Adrenal gland (tissue), 9 donors: ENCODE measurements at regions not wholly inside any gene's neighbourhood (a gene's known extent, or its start where the extent isn't known, plus 50 kb on each side); places are given as distances from the start of the nearest gene placed in this dataset.

ENCODE experiments used
- DNase-seq, 7 donors: peaks; one replicate each; pipeline ENCODE4 v3.0.0-alpha.2; 2019 to 2020
- H3K27ac ChIP-seq, 5 donors: fragments of 200-600 bp; sonication (generic) in 4 of 5; 1 replicate in 3 of 5; 2 replicates in 2 of 5; pipeline versions ENCODE4 v1.5.1 to v1.8.0; 2016 to 2020; ENCODE audit warnings: mild to moderate bottlenecking in 1 of 5
- H3K27me3 ChIP-seq: fragments of 200-600 bp; 2 replicates; pipeline ENCODE4 v1.8.0; 2021
- H3K36me3 ChIP-seq, 2 donors: fragments of 200-600 bp; replicated peaks in 1 of 2; 1 replicate in 1 of 2; 2 replicates in 1 of 2; pipeline versions ENCODE4 v1.5.1 to v1.8.0; 2018 to 2022
- H3K4me1 ChIP-seq, 2 donors: fragments of 200-600 bp; replicated peaks in 1 of 2; 1 replicate in 1 of 2; 2 replicates in 1 of 2; pipeline versions ENCODE4 v1.5.1 to v1.8.0; 2018 to 2021
- H3K4me3 ChIP-seq, 4 donors: fragments of 200-600 bp; sonication (generic) in 3 of 4; one replicate each; pipeline ENCODE4 v1.5.1; 2016 to 2018
- H3K9me3 ChIP-seq, 3 donors: fragments of 200-600 bp; sonication (generic) in 1 of 3; replicated peaks in 1 of 3; 1 replicate in 2 of 3; 2 replicates in 1 of 3; pipeline versions ENCODE4 v1.5.1 to v1.8.0; 2016 to 2021
- POLR2A ChIP-seq, 2 donors: fragments of 450-650 bp; IDR thresholded peaks; one replicate each; pipeline ENCODE4 v1.6.1; 2017; ENCODE audit warnings: antibody characterized with exemption in 2 of 2, mild to moderate bottlenecking in 2 of 2, moderate library complexity in 1 of 2
- WGBS, 4 donors: extraction: QIAGEN DNeasy Blood & Tissue Kit in 2 of 4; methylation state at CpG; one replicate each; pipeline versions ENCODE4 v1.1.5 to v1.1.7; 2013 to 2017; 5-methylcytosine and 5-hydroxymethylcytosine counted together
- intact Hi-C, 2 donors: fragments of 100-400 bp; cut with DNase I; formaldehyde crosslinking; loops; one replicate each; pipeline versions ENCODE4 v1.14.1 to v1.15.0; 2022 to 2023
- TF ChIP-seq, protein P1 (sequence below), 6 experiments: fragments of 450-650 bp in 4 of 6; fragments of 200-600 bp in 2 of 6; sonication (generic) in 1 of 6; IDR thresholded peaks; 1 replicate in 5 of 6; 2 replicates in 1 of 6; pipeline versions ENCODE4 v1.5.1 to v1.8.0; 2016 to 2021; ENCODE audit warnings: antibody characterized with exemption in 6 of 6, mild to moderate bottlenecking in 2 of 6, moderate library complexity in 1 of 6
- donor health status: healthy with polysubstance abuse.
- donor health status: Bipolar disorder and iron deficiency.
- donor health status: DM: yes; HTN: yes; CAD: no.
- donor health status: DM: no; HTN: no; CAD: no.
- donor health status: DM: no; HTN: no; CAD: no.

GRCh38 chr2:39541011-39541930, 104.2 kb upstream of the MAP4K3 start:
- no peak overlapping the region for H3K27ac ChIP-seq
- H3K4me3 ChIP-seq: no peak overlapping the region
- H3K9me3 ChIP-seq: no peaks in the 10 kb centered on the region
- whole genome bisulfite sequencing, 4 donors: 91 to 95% (median 92%) methylated on average over 9 of the region's 9 CpGs
- H3K4me1 ChIP-seq: no peaks in the 10 kb centered on the region
- no peaks in the 10 kb centered on the region for H3K36me3 ChIP-seq
- H3K27me3 ChIP-seq: no peaks in the 10 kb centered on the region
- intact Hi-C loops: no loop called here
- DNase-seq: no peak
- TF ChIP-seq, protein P1, sequence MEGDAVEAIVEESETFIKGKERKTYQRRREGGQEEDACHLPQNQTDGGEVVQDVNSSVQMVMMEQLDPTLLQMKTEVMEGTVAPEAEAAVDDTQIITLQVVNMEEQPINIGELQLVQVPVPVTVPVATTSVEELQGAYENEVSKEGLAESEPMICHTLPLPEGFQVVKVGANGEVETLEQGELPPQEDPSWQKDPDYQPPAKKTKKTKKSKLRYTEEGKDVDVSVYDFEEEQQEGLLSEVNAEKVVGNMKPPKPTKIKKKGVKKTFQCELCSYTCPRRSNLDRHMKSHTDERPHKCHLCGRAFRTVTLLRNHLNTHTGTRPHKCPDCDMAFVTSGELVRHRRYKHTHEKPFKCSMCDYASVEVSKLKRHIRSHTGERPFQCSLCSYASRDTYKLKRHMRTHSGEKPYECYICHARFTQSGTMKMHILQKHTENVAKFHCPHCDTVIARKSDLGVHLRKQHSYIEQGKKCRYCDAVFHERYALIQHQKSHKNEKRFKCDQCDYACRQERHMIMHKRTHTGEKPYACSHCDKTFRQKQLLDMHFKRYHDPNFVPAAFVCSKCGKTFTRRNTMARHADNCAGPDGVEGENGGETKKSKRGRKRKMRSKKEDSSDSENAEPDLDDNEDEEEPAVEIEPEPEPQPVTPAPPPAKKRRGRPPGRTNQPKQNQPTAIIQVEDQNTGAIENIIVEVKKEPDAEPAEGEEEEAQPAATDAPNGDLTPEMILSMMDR (IDR thresholded peaks at IDR 0.05): no peak
- TF ChIP-seq POLR2A (IDR thresholded peaks at IDR 0.05): no peak

DNA sequence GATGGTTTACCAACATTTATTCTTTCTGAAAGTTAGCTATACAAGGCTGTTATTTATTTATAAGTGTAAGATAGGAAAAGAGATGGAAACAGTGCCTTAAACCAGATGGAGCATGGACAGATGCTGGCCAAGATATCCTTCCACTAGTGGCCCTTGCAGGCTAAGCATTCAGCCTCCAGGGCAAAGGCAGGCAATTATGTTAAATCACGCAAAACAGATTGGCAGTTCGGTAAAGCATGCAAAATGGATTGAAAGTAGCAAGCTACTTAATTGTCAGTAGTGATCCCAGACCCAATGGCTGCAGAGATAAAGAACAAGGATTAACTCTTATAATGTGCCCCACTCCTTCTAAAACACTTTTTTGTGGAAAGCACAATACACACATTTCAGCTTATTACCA, 105.4 kb upstream of the MAP4K3 start:
- DNase-seq: no peak
- TF ChIP-seq POLR2A (IDR thresholded peaks at IDR 0.05): no peak
- TF ChIP-seq, protein P1 (IDR thresholded peaks at IDR 0.05): no peak
- Histone ChIP-seq H3K36me3 (no peaks in the 10 kb centered on the region), H3K4me3 (no peak overlapping the region), H3K27ac (no peak overlapping the region), H3K27me3 (no peaks in the 10 kb centered on the region), H3K4me1 (no peaks in the 10 kb centered on the region), H3K9me3 (no peaks in the 10 kb centered on the region)
- intact Hi-C loops: no loop called here
- WGBS, 4 donors: 97 to 100% (median 99%) methylated on average over 2 of the region's 2 CpGs

DNA sequence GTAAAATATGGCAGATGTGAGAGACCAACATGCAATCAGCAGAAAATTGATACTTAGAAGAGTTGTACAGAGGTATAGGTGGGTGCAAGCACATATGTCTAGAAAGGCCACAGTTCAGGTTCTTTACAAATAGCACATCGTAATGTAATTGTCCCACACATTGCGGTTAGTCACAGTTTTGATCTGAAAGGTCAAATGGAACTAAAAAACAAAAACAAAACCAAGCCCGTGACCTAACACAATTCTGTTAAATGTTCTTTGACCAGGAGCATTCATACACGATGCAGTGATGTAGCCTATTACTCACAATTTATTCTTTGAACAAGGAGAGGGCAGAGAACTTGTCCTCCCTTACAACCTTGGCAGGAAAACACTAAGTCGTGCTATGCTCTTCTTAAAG, 108.9 kb upstream of the MAP4K3 start:
- Histone ChIP-seq H3K36me3 (no peaks in the 10 kb centered on the region), H3K4me3 (no peak overlapping the region), H3K4me1 (peaks cover 0 to 4% of the 10 kb centered on the region in 2 donors), H3K27ac (no peak overlapping the region), H3K9me3 (no peaks in the 10 kb centered on the region), H3K27me3 (no peaks in the 10 kb centered on the region)
- intact Hi-C loops: no loop called here
- no peak for DNase-seq
- no peak for TF ChIP-seq POLR2A (IDR thresholded peaks at IDR 0.05)
- TF ChIP-seq, protein P1 (IDR thresholded peaks at IDR 0.05): no peak
- 67 to 76% (median 71%) methylated on average over 5 of the region's 5 CpGs for WGBS, 4 donors

- TF ChIP-seq, protein P1 (IDR thresholded peaks at IDR 0.05): no peak
- TF ChIP-seq POLR2A (IDR thresholded peaks at IDR 0.05): no peak
- no peak overlapping the region for H3K4me3 ChIP-seq
- intact Hi-C loops: no loop called here
- H3K27me3 ChIP-seq: no peaks in the 10 kb centered on the region
- H3K9me3 ChIP-seq: no peaks in the 10 kb centered on the region
- 89 to 96% (median 91%) methylated on average over 4 of the region's 4 CpGs for WGBS, 4 donors
- peaks cover 0 to 4% of the 10 kb centered on the region in 2 donors for H3K4me1 ChIP-seq
- no peak for DNase-seq
- no peak overlapping the region for H3K27ac ChIP-seq
- H3K36me3 ChIP-seq: no peaks in the 10 kb centered on the region
These were observed 109.3 kb upstream of the MAP4K3 start for GRCh38 chr2:39546409-39546808.
